Heart left ventricle (tissue), 16 donors: ENCODE measurements at regions not wholly inside any gene's neighbourhood (a gene's known extent, or its start where the extent isn't known, plus 50 kb on each side); places are given as distances from the start of the nearest gene placed in this dataset.
A peak's percentile ranks its signal among the peaks of the same experiment; 100 is the strongest.
"Not testable (repeated sequence)": the region's sequence is repeated elsewhere in the genome, so short reads cannot be mapped to it uniquely, and the experiment has no call there.

ENCODE experiments used
- ATAC-seq, 4 donors: fragments of 200-7000 bp; cut with Tn5 transposase; one replicate each; pipeline ENCODE4 v1.9.1; 2020 to 2022; ENCODE audit warnings: moderate library complexity in 4 of 4, mild to moderate bottlenecking in 3 of 4, moderate number of reproducible peaks in 1 of 4
- DNase-seq, 5 donors: peaks; one replicate each; pipeline ENCODE4 v3.0.0-alpha.2; 2020
- H3K27ac ChIP-seq, 12 donors: fragments of 200-600 bp; sonication (generic) in 4 of 12; one replicate each; pipeline versions ENCODE4 v1.5.0 to v1.8.0; 2016 to 2022; ENCODE audit warnings: mild to moderate bottlenecking in 2 of 12
- H3K27me3 ChIP-seq, 9 donors: fragments of 200-600 bp; sonication (generic) in 2 of 9; one replicate each; pipeline versions ENCODE4 v1.5.1 to v1.8.0; 2016 to 2022; ENCODE audit warnings: mild to moderate bottlenecking in 3 of 9
- H3K36me3 ChIP-seq, 9 donors: fragments of 200-600 bp; sonication (generic) in 2 of 9; one replicate each; pipeline versions ENCODE4 v1.5.0 to v1.8.0; 2018 to 2022; ENCODE audit warnings: mild to moderate bottlenecking in 2 of 9
- H3K4me1 ChIP-seq, 12 donors: fragments of 200-600 bp; sonication (generic) in 4 of 12; one replicate each; pipeline versions ENCODE4 v1.5.0 to v1.8.0; 2016 to 2022; ENCODE audit warnings: mild to moderate bottlenecking in 3 of 12
- H3K4me3 ChIP-seq, 12 donors: fragments of 200-600 bp; sonication (generic) in 4 of 12; one replicate each; pipeline versions ENCODE4 v1.5.0 to v1.8.0; 2017 to 2022; ENCODE audit warnings: mild to moderate bottlenecking in 9 of 12, moderate library complexity in 4 of 12
- H3K9me3 ChIP-seq, 12 donors: fragments of 200-600 bp; sonication (generic) in 4 of 12; one replicate each; pipeline versions ENCODE4 v1.5.0 to v1.8.0; 2016 to 2022; ENCODE audit warnings: mild to moderate bottlenecking in 1 of 12
- POLR2A ChIP-seq, 2 donors: fragments of 450-650 bp; IDR thresholded peaks; one replicate each; pipeline ENCODE4 v1.6.1; 2017; ENCODE audit warnings: antibody characterized with exemption in 2 of 2, mild to moderate bottlenecking in 2 of 2, moderate library complexity in 2 of 2
- WGBS, 4 donors: extraction: QIAGEN DNeasy Blood & Tissue Kit in 2 of 4; methylation state at CpG; one replicate each; pipeline versions ENCODE4 v1.1.5 to v1.1.7; 2013 to 2018; 5-methylcytosine and 5-hydroxymethylcytosine counted together
- intact Hi-C, 10 donors: fragments of 100-400 bp; cut with DNase I; formaldehyde crosslinking; loops; one replicate each; pipeline versions ENCODE4 v1.11.1 to v1.14.2; 2022
- TF ChIP-seq, protein P1 (sequence below), 12 donors: fragments of 200-600 bp; sonication (generic) in 4 of 12; IDR thresholded peaks; one replicate each; pipeline versions ENCODE4 v1.5.0 to v1.8.0; 2018 to 2022; ENCODE audit warnings: antibody characterized with exemption in 12 of 12, mild to moderate bottlenecking in 5 of 12
- donor health status: ischemic (EF 13 %, LVEDD 7.1; RV severe dilation, severe dysfunction).
- donor health status: healthy with polysubstance abuse.
- donor health status: DM: no; HTN: yes; CAD: no.
- donor health status: DM: no; HTN: no; CAD: no.
- donor health status: ischemic (EF 25% LVEDD 6.9; RV normal size, moderate dysfunction).
- donor health status: ischemic (EF 25% LVEDD 5.7; RV mildly dilated, moderate dysfunction).
- donor health status: healthy.
- donor health status: DM: yes; HTN: yes; CAD: no.
- donor health status: ischemic (EF 35%, LVEDD 5.7; RV mildly dilated, moderate dysfunction).
- donor health status: nonischemic (EF 11% LVEDD 7.7; RV severe dilation, severe dysfunction).
- donor health status: DM: yes; HTN: yes; CAD: no.
- donor health status: PGD.
- donor health status: ischemic (EF 29% LVEDD 5.4; RV normal size, mild dysfunction).
- donor health status: nonischemic (EF 23%, LVEDD 6.1; RV moderate dilation, normal function).

- H3K36me3 ChIP-seq = no peaks in the 10 kb centered on the region
- WGBS, 4 donors = 88 to 94% (median 91%) methylated on average over 1 of the region's 1 CpG
- no peaks in the 10 kb centered on the region for H3K9me3 ChIP-seq
- TF ChIP-seq, protein P1, sequence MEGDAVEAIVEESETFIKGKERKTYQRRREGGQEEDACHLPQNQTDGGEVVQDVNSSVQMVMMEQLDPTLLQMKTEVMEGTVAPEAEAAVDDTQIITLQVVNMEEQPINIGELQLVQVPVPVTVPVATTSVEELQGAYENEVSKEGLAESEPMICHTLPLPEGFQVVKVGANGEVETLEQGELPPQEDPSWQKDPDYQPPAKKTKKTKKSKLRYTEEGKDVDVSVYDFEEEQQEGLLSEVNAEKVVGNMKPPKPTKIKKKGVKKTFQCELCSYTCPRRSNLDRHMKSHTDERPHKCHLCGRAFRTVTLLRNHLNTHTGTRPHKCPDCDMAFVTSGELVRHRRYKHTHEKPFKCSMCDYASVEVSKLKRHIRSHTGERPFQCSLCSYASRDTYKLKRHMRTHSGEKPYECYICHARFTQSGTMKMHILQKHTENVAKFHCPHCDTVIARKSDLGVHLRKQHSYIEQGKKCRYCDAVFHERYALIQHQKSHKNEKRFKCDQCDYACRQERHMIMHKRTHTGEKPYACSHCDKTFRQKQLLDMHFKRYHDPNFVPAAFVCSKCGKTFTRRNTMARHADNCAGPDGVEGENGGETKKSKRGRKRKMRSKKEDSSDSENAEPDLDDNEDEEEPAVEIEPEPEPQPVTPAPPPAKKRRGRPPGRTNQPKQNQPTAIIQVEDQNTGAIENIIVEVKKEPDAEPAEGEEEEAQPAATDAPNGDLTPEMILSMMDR (IDR thresholded peaks at IDR 0.05) = no peak
- no peak for TF ChIP-seq POLR2A (IDR thresholded peaks at IDR 0.05)
- no peaks in the 10 kb centered on the region for H3K4me1 ChIP-seq
- no peak overlapping the region for H3K4me3 ChIP-seq
- no peak for ATAC-seq
- H3K27ac ChIP-seq = no peak overlapping the region
- intact Hi-C loops = no loop called here
- no peaks in the 10 kb centered on the region for H3K27me3 ChIP-seq
- no peak for DNase-seq
Observed at GRCh38 chr3:159371961-159372360, 570.1 kb downstream of the MFSD1 start.

DNA sequence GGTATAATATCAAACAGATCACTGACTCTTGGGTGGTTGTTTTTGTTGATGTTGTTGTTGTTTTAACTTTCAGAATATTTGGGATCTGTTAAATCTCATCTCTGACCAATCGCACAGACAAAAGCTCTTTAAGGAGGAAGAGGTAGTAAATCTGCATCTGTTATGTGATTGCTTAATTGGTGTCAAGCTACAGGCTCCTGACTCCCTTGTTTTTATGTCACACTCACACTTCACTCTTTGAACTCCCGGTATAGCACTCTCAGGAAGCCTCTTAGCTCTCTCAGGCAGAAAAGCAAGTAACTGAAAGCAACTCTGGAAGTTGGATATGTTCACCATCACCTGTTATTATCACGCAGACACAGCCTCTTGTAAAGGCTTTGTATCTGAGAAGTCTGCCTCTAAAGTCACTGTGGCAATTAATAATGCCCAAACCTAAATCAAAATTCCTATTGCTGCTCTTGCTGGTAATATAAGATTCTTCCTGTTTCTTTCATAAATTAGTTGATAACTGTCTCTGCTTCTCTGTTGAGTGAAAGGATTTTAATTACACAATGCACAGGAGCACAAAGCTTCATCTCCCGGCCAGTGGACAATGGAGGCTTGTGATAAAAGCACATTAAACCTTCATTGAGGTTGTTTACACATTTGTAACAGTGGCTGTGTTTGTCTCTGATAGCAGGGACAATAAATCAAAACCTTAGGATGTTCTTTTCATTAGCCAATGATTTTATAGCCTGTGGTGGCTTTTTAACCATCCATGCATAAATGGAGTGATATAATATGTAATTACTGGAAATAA lies 576.7 kb downstream of the MFSD1 start:
- no peak overlapping the region for H3K4me3 ChIP-seq
- 35 to 53% (median 40%) methylated on average over 4 of the region's 4 CpGs for WGBS, 4 donors
- no peaks in the 10 kb centered on the region for H3K9me3 ChIP-seq
- no peak for TF ChIP-seq POLR2A (IDR thresholded peaks at IDR 0.05)
- TF ChIP-seq, protein P1 (IDR thresholded peaks at IDR 0.05) = no peak
- no peaks in the 10 kb centered on the region for H3K36me3 ChIP-seq
- H3K27ac ChIP-seq = no peak overlapping the region
- DNase-seq (no peak), ATAC-seq (no peak)
- H3K4me1 ChIP-seq = peaks cover 0 to 3% (median 0%) of the 10 kb centered on the region in 12 donors
- no peaks in the 10 kb centered on the region for H3K27me3 ChIP-seq
- intact Hi-C loops = no loop called here

GRCh38 chr3:159380891-159381290 lies 579.0 kb downstream of the MFSD1 start:
- 37 to 51% (median 43%) methylated on average over 4 of the region's 4 CpGs for WGBS, 4 donors
- ATAC-seq = peak in 3 of 4 donors; percentile 32 to 38 (median 34)
- H3K4me1 ChIP-seq = peaks cover 0 to 3% (median 0%) of the 10 kb centered on the region in 12 donors

DNA sequence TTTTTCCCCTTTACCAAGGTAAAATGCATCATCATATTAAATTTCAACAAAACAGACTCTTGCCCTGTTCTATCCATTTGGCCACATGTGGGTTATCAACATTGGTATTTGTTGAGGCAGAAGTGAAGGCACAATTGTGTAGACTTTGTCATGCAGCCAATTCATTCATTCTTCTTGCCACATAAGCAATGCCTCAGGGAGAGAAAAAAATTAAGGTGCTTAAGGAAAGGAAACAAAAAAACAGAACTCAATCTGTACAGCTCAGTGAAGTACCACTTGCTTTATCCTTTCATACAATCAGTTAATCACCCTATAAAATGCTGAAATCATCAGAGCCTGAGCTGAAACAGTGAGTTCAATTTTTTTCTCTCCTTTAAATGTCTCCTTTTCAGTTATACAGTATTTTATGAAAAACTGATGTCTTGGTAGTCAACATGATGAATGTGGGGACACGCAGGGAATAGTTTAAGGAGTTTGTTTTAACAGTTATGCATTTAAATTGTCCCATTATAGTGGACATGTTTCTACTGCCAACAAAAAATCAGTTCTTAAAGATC lies 588.9 kb downstream of the MFSD1 start:
- intact Hi-C loops = no loop called here
- Histone ChIP-seq H3K9me3 (no peaks in the 10 kb centered on the region), H3K27me3 (no peaks in the 10 kb centered on the region), H3K36me3 (no peaks in the 10 kb centered on the region), H3K4me1 (no peaks in the 10 kb centered on the region), H3K4me3 (no peak overlapping the region), H3K27ac (no peak overlapping the region)
- TF ChIP-seq, protein P1 (IDR thresholded peaks at IDR 0.05) = no peak
- no peak for TF ChIP-seq POLR2A (IDR thresholded peaks at IDR 0.05)
- ATAC-seq (no peak), DNase-seq (no peak)
- 74 to 87% (median 77%) methylated on average over 1 of the region's 1 CpG for WGBS, 4 donors

More at GRCh38 chr3:159380891-159381290, 579.0 kb downstream of the MFSD1 start:
- Histone ChIP-seq H3K4me3 (no peak overlapping the region), H3K27me3 (no peaks in the 10 kb centered on the region), H3K9me3 (no peaks in the 10 kb centered on the region), H3K27ac (no peak overlapping the region), H3K36me3 (no peaks in the 10 kb centered on the region)
- intact Hi-C loops = no loop called here
- TF ChIP-seq, protein P1 (IDR thresholded peaks at IDR 0.05) = no peak
- TF ChIP-seq POLR2A (IDR thresholded peaks at IDR 0.05) = no peak
- no peak for DNase-seq

DNA sequence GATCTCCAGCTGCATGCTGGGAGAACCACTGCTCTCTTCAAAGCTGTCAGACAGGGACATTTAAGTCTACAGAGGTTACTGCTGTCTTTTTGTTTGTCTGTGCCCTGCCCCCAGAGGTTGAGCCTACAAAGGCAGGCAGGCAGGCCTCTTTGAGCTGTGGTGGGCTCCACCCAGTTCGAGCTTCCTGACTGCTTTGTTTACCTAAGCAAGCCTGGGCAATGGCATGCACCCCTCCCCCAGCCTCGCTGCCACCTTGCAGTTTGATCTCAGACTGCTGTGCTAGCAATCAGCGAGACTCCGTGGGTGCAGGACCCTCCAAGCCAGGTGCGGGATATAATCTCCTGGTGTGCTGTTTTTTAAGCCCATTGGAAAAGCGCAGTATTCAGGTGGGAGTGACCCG lies 591.0 kb upstream of the IL12A start:
- H3K27ac ChIP-seq, H3K9me3 ChIP-seq, intact Hi-C loops, H3K4me1 ChIP-seq, H3K4me3 ChIP-seq, ATAC-seq, H3K36me3 ChIP-seq, DNase-seq, H3K27me3 ChIP-seq: not testable (repeated sequence)
- WGBS, 4 donors = 79 to 85% (median 82%) methylated on average over 7 of the region's 7 CpGs
